Adipocyte (in vitro differentiated cells): ENCODE measurements at regions not wholly inside any gene's neighbourhood (a gene's known extent, or its start where the extent isn't known, plus 50 kb on each side); places are given as distances from the start of the nearest gene placed in this dataset.
A peak's percentile ranks its signal among the peaks of the same experiment; 100 is the strongest.
"Not testable (repeated sequence)": the region's sequence is repeated elsewhere in the genome, so short reads cannot be mapped to it uniquely, and the experiment has no call there.

ENCODE experiments used
- DNase-seq: peaks from one replicate; pipeline ENCODE4 v3.0.0-alpha.2; 2015; ENCODE audit warnings: low read depth
- H3K27me3 ChIP-seq: replicated peaks from 2 replicates; pipeline ENCODE4 v1.7.0; 2013; ENCODE audit warnings: mild to moderate bottlenecking, low read length, moderate library complexity; ENCODE audit not compliant: control insufficient read depth, insufficient read depth
- H3K36me3 ChIP-seq: 2 replicates; pipeline ENCODE4 v1.7.0; 2013; ENCODE audit warnings: low read length, mild to moderate bottlenecking, moderate library complexity; ENCODE audit not compliant: control insufficient read depth, insufficient read depth, severe bottlenecking
- H3K4me1 ChIP-seq: 2 replicates; pipeline ENCODE4 v1.7.0; 2013; ENCODE audit warnings: mild to moderate bottlenecking, low read length, moderate library complexity; ENCODE audit not compliant: control insufficient read depth, insufficient read depth
- H3K4me3 ChIP-seq: 2 replicates; pipeline ENCODE4 v1.7.0; 2013; ENCODE audit warnings: mild to moderate bottlenecking, low read length, moderate library complexity
- H3K9ac ChIP-seq: 2 replicates; pipeline ENCODE4 v1.7.0; 2013; ENCODE audit warnings: mild to moderate bottlenecking, low read length, moderate library complexity
- H3K9me3 ChIP-seq: 2 replicates; pipeline ENCODE4 v1.7.0; 2013; ENCODE audit warnings: mild to moderate bottlenecking, low read length, moderate library complexity; ENCODE audit not compliant: control insufficient read depth

DNA sequence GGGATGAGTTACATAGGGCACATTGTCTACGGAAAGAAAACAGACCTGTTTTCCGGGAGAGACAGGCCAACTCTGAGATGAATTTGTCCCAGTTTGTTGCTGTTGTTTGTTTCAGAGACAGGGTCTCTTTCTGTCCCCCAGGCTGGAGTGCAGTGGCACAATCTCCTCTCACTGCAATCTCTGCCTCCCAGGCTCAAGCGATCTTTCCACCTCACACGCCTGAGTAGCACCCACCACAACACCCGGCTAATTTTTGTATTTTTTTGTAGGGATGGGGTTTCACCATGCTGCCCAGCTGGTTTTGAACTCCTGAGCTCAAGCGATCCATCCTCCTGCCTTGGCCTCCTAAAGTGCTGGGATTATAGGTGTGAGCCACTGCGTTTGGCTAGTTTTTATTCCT is 125.5 kb upstream of the ERRFI1 start:
- no peaks in the 10 kb centered on the region for H3K4me1 ChIP-seq
- H3K9me3 ChIP-seq: no peaks in the 10 kb centered on the region
- no peaks in the 10 kb centered on the region for H3K36me3 ChIP-seq
- no peak for DNase-seq
- H3K4me3 ChIP-seq: no peak overlapping the region
- H3K9ac ChIP-seq: no peak overlapping the region
- H3K27me3 ChIP-seq: no peaks in the 10 kb centered on the region

DNA sequence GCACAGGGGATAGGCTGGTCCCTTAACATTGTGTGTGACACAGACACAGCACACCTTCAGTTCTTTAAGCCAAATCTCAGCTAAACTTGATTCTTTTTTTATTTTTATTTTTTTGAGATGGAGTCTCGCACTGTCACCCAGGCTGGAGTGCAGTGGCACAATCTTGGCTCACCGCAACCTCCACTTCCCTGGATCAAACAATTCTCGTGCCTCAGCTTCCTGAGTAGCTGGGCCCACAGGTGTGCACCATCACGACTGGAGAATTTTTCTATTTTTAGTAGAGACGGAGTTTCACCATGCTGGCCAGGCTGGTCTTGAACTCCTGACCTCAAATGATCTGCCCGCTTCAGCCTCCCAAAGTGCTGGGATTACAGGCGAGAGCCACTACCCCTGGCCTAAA is 123.6 kb upstream of the ERRFI1 start:
- H3K4me3 ChIP-seq, H3K9ac ChIP-seq, H3K4me1 ChIP-seq, H3K36me3 ChIP-seq, H3K9me3 ChIP-seq, DNase-seq, H3K27me3 ChIP-seq: not testable (repeated sequence)

GRCh38 chr1:8147956-8148355 is 121.8 kb upstream of the ERRFI1 start:
- no peaks in the 10 kb centered on the region for H3K9me3 ChIP-seq
- H3K36me3 ChIP-seq: no peaks in the 10 kb centered on the region
- H3K4me1 ChIP-seq: no peaks in the 10 kb centered on the region
- H3K9ac ChIP-seq: no peak overlapping the region
- DNase-seq: no peak
- no peaks in the 10 kb centered on the region for H3K27me3 ChIP-seq
- no peak overlapping the region for H3K4me3 ChIP-seq

DNA sequence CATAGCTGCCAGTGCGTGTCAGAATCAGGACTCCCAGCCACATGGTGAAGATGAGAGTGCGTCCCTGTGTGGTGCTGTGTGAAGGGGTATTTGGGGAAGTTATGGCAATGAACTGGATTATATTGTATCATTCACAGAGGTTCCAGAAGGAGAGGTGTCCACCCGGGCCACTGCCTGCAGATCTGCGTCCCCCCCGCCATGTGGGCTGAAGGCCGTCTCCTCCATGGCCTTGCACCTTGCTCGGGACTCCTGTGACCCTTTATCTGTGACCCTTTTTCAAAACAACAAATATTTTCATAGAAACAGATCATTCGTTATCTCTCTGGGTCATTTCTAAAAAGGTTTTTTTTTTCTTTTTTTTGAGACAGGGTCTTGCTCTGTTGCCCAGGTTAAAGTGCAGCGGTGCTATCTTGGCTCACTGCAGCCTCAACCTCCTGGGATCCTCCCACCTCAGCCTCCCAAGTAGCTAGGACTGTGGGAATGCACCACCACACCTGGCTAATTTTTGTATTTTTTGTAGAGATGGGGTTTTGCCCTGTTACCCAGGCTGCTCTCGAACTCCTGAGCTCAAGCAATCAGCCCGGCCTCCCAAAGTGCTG is 120.2 kb upstream of the ERRFI1 start:
- H3K4me1 ChIP-seq: peaks cover 7% of the 10 kb centered on the region
- no peak overlapping the region for H3K4me3 ChIP-seq
- H3K27me3 ChIP-seq: no peaks in the 10 kb centered on the region
- no peak overlapping the region for H3K9ac ChIP-seq
- no peak for DNase-seq
- H3K36me3 ChIP-seq: no peaks in the 10 kb centered on the region
- no peaks in the 10 kb centered on the region for H3K9me3 ChIP-seq

DNA sequence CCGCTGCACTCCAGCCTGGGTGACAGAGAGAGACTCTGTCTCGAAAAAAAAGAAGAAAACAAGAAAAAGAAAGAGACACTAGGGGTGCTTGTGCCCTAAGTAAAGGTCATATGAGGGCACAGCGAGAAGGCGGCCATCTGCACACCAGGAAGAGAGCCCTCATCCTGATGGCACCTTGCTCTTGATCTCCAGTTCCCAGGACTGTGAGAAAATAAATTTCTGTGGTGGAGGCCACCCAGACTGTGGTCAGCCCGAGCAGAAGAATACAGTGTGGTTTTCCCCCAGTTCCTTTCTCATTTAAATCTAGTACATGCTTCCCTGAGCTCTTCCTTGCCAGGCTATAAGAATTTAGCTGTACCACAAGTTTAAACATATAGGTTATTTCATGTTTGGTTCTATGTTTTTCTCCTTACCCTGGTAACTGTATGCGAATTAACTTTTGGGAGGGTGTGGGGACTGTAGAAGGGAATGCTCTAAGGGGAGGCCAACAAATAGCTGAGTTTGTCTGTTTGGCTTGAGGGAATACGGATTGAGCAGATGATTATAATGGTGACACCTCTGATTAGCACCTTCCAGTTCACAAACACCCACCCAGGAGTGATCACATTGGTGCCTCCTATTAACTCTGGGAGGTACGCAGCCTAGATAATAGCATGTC is 119.6 kb upstream of the ERRFI1 start:
- DNase-seq: no peak
- Histone ChIP-seq H3K36me3 (no peaks in the 10 kb centered on the region), H3K9me3 (no peaks in the 10 kb centered on the region), H3K27me3 (no peaks in the 10 kb centered on the region), H3K4me1 (peaks cover 8% of the 10 kb centered on the region), H3K9ac (no peak overlapping the region), H3K4me3 (no peak overlapping the region)

GRCh38 chr1:8144323-8144722 is 118.2 kb upstream of the ERRFI1 start:
- no peaks in the 10 kb centered on the region for H3K27me3 ChIP-seq
- peaks cover 8% of the 10 kb centered on the region for H3K4me1 ChIP-seq
- no peaks in the 10 kb centered on the region for H3K9me3 ChIP-seq
- no peak overlapping the region for H3K9ac ChIP-seq
- H3K4me3 ChIP-seq: no peak overlapping the region
- no peak for DNase-seq
- H3K36me3 ChIP-seq: no peaks in the 10 kb centered on the region

DNA sequence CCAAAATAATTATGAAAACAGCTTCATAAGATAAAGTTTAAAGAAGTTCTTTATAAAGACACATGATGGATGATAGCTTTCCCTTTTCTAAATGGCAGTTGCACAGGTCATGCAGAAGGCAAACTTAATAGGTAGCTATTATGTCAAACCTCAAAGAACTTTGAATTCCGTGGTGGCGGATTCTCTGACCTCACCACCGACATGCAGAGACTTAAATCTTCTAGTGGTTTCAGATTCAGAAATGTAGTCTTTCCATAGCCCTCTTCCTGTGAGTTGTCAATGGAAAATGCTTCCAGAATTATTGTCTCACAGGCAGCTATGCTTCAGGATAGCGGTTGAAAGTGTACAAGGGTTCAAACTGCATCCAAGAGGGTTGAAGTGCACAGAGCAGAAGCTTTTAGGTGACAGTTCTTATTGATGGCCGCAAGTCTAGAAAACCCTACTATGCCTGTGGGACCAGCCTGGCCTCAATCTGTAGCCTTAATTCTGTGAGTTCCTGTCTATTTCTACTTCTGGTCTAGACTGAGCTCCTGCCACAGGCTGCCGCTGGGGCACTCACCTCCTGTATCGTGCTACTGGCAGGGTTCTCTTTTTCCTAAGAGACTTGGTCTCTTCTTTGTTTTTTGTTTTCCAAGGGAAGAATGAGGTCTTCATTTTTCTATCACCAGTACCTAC is 117.0 kb upstream of the ERRFI1 start:
- no peak for DNase-seq
- H3K4me1 ChIP-seq: peaks cover 14% of the 10 kb centered on the region

DNA sequence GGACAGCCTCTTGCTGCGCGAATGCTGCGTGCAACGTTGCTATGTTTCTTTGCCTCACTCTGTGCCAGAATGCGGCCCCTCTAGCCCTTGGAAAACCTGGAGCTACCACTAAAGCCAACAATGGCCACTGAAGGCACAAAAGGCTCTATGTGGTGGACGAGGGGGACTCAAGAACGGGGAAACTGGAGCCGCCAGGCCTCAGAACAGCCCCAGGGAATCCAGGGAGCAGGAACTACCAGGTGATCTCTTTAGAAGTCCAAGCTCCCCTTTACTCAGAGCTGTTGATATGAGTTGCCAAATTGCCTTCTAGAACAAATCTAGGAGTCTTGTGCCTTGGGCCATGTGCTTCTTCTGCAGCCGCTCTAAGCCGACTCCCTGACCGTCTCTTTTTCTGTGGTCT is 113.8 kb upstream of the ERRFI1 start:
- Histone ChIP-seq H3K9ac (no peak overlapping the region), H3K4me3 (no peak overlapping the region), H3K27me3 (no peaks in the 10 kb centered on the region), H3K4me1 (peaks cover 36% of the 10 kb centered on the region), H3K36me3 (no peaks in the 10 kb centered on the region), H3K9me3 (no peaks in the 10 kb centered on the region)
- DNase-seq: no peak

More for the DNA sequence above, 117.0 kb upstream of the ERRFI1 start:
- Histone ChIP-seq H3K36me3 (no peaks in the 10 kb centered on the region), H3K9ac (no peak overlapping the region), H3K27me3 (no peaks in the 10 kb centered on the region), H3K4me3 (no peak overlapping the region), H3K9me3 (no peaks in the 10 kb centered on the region)

- Histone ChIP-seq H3K4me3 (no peak overlapping the region), H3K27me3 (no peaks in the 10 kb centered on the region), H3K9ac (no peak overlapping the region), H3K36me3 (no peaks in the 10 kb centered on the region), H3K9me3 (no peaks in the 10 kb centered on the region), H3K4me1 (peaks cover 41% of the 10 kb centered on the region)
- no peak for DNase-seq
These were observed 113.3 kb upstream of the ERRFI1 start for GRCh38 chr1:8139383-8139782.

GRCh38 chr1:8138673-8139072 is 112.6 kb upstream of the ERRFI1 start:
- H3K4me1 ChIP-seq: peaks cover 47% of the 10 kb centered on the region
- H3K9ac ChIP-seq: peak overlapping the region; percentile 54
- H3K9me3 ChIP-seq: no peaks in the 10 kb centered on the region
- H3K36me3 ChIP-seq: no peaks in the 10 kb centered on the region
- H3K27me3 ChIP-seq: no peaks in the 10 kb centered on the region
- DNase-seq: no peak
- H3K4me3 ChIP-seq: no peak overlapping the region

GRCh38 chr1:8137481-8138244 is 111.6 kb upstream of the ERRFI1 start:
- no peaks in the 10 kb centered on the region for H3K27me3 ChIP-seq
- DNase-seq: peak; percentile 96
- H3K9me3 ChIP-seq: no peaks in the 10 kb centered on the region
- H3K9ac ChIP-seq: peak overlapping the region; percentile 56
- peak overlapping the region; percentile 22 for H3K4me3 ChIP-seq
- peaks cover 54% of the 10 kb centered on the region for H3K4me1 ChIP-seq
- H3K36me3 ChIP-seq: no peaks in the 10 kb centered on the region
